ENCODE measurements at regions not wholly inside any gene's neighbourhood (a gene's known extent, or its start where the extent isn't known, plus 50 kb on each side); places are given as distances from the start of the nearest gene placed in this dataset.
A peak's percentile ranks its signal among the peaks of the same experiment; 100 is the strongest.

DNA sequence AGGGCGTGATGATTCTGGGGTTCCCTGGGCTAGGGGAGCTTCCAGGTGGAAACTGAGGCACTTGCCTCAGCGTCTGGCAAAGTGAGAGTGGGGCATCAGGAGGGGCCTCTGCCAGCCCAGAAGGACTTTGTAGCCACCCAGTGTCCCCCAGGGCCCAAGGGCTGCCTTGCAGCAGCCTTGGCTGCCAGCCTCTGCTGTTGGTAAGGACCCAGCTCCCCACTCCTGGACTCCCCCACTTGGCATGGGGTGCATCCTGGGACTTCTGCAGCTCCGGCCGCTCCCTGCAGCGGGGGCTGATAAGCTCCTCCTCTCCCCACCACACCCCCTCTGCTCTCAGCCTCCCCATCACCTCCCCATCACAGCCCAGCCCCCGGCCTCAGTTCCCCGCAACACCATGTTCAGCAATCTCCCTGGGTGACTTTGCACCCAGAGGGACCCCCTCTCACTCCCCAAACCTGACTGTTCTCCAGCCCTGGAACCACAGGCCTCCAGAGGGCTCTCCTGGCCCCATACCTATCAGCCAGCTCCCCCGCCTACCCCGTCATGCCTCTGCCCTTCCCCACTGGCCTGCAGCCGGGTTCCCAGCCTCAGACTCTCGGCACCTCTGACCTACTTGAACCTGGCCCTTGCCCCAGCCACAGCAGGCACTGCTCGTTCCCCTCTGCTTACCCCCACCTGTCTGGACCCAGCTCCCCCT lies 113.0 kb downstream of the CRYAA start:
- H3K27me3 ChIP-seq (replicated peaks in 1 of 4; ENCODE audit: control insufficient read depth in 3 of 4, extremely low read depth in 1 of 4, insufficient read depth in 3 of 4, low read length in 3 of 4): no peaks in the 10 kb centered on the region; a peak in 1 of 7 replicates
- H2BK15ac ChIP-seq (ENCODE audit: low read length): no peak overlapping the region
- H3K56ac ChIP-seq (replicated peaks; ENCODE audit: insufficient read length, low read depth, low read length): no peak overlapping the region
- H3K14ac ChIP-seq (ENCODE audit: insufficient read length): no peak overlapping the region
- DNase-seq (ENCODE audit: low read depth in 1 of 2, low spot score in 2 of 2) (no peak), FAIRE-seq (no peak)
- no peaks in the 10 kb centered on the region for H3K79me2 ChIP-seq (ENCODE audit: control insufficient read depth in 1 of 2, insufficient read depth in 2 of 2, low read length in 2 of 2)
- H2AK5ac ChIP-seq (ENCODE audit: low read depth, low read length): no peak overlapping the region
- no peak overlapping the region for H2BK12ac ChIP-seq (ENCODE audit: low read depth, low read length)
- H3K9me3 ChIP-seq (ENCODE audit: insufficient read depth in 2 of 2, low read depth in 1 of 2, low read length in 1 of 2): no peaks in the 10 kb centered on the region
- no peaks in the 10 kb centered on the region for H3K36me3 ChIP-seq (ENCODE audit: control insufficient read depth in 2 of 4, insufficient read depth in 4 of 4, low read length in 3 of 4)
- no peak overlapping the region for H3K4me2 ChIP-seq (ENCODE audit: insufficient read depth in 1 of 2, low read depth in 2 of 2, low read length in 2 of 2)
- no peak overlapping the region for H3K27ac ChIP-seq (ENCODE audit: low read depth, low read length)
- TF ChIP-seq ZNF274 (IDR thresholded peaks at IDR 0.05; ENCODE audit: borderline replicate concordance, extremely low read depth, low read length) (no peak), SP1 (IDR thresholded peaks at IDR 0.05; ENCODE audit: low read depth, low read length) (no peak), RAD21 (IDR thresholded peaks at IDR 0.05 in 1 of 2, conservative IDR thresholded peaks at IDR 0.05 in 1 of 2; ENCODE audit: low read depth in 2 of 2, low read length in 2 of 2) (peak in 1 of 2 experiments; percentile 26; a peak in 2 of 4 replicates)
- H3K18ac ChIP-seq (ENCODE audit: extremely low read depth, low read length): no peak overlapping the region; the same call in 1 of the 2 replicates
- no peak overlapping the region for H2BK20ac ChIP-seq (ENCODE audit: low read length)
- H3K4me3 ChIP-seq (ENCODE audit: extremely low read depth in 1 of 4, insufficient read depth in 2 of 4, low read depth in 3 of 4, low read length in 4 of 4): no peak overlapping the region
- no peak overlapping the region for H2BK5ac ChIP-seq (ENCODE audit: low read depth, low read length)
- H3K23ac ChIP-seq (ENCODE audit: insufficient read length): no peak overlapping the region
- no peaks in the 10 kb centered on the region for H3K79me1 ChIP-seq (ENCODE audit: low read depth, low read length)
- ChIA-PET CTCF (ENCODE audit: partially characterized antibody) (interaction anchor here (0.6 to 1.4 kb wide), 5 partner anchors 11 to 40 kb away, joined by 3 to 4 read pairs (median 3); no protein-coding TSS in a partner anchor), POLR2A (ENCODE audit: partially characterized antibody) (no interaction called here)
- H4K20me1 ChIP-seq (replicated peaks in 1 of 2; ENCODE audit: control insufficient read depth in 1 of 2, insufficient read depth in 2 of 2, low read length in 2 of 2): no peaks in the 10 kb centered on the region
- H2BK120ac ChIP-seq (replicated peaks; ENCODE audit: low read depth, low read length): no peak overlapping the region
- WGBS, 2 experiments (ENCODE audit: extremely low coverage in 1 of 2, insufficient coverage in 1 of 2, insufficient read length in 1 of 2, insufficient replicate concordance in 2 of 2, low coverage in 1 of 2, low lambda C conversion rate in 2 of 2, missing lambda C conversion rate in 1 of 2): 85% methylated on average over 6 of the region's 12 CpGs; no CpG with 5 or more reads in 1 of the 2 experiments
- peaks cover 0 to 25% (median 13%) of the 10 kb centered on the region in 4 experiments; a peak in 6 of 7 replicates for H3K4me1 ChIP-seq (replicated peaks in 1 of 4; ENCODE audit: control insufficient read depth in 3 of 4, insufficient read depth in 4 of 4, low read length in 3 of 4)
- no peak overlapping the region for H3K4ac ChIP-seq (replicated peaks; ENCODE audit: insufficient read length, low read depth, low read length)
- H2AFZ ChIP-seq (ENCODE audit: low read length): no peak overlapping the region
- peaks cover 10% of the 10 kb centered on the region; the same call in 1 of the 2 replicates for H3K23me2 ChIP-seq (ENCODE audit: low read depth, low read length)
- H4K5ac ChIP-seq (ENCODE audit: insufficient read length, low read depth, low read length): no peak overlapping the region
- H4K91ac ChIP-seq (replicated peaks; ENCODE audit: insufficient read length, low read length): no peak overlapping the region
- H3K9ac ChIP-seq (replicated peaks in 1 of 4; ENCODE audit: extremely low read depth in 1 of 4, low read depth in 3 of 4, low read length in 3 of 4): no peak overlapping the region
- H4K8ac ChIP-seq (ENCODE audit: extremely low read depth, insufficient read depth, low read length): no peak overlapping the region

All from H1 (cell line).